ENCODE measurements at regions not wholly inside any gene's neighbourhood (a gene's known extent, or its start where the extent isn't known, plus 50 kb on each side); places are given as distances from the start of the nearest gene placed in this dataset.

GRCh38 chr1:81493102-81493869 lies 307.4 kb upstream of the ADGRL2 start:
- no peaks in the 10 kb centered on the region for H3K36me3 ChIP-seq (ENCODE audit: control insufficient read depth in 2 of 3, insufficient read depth in 3 of 3, low read length in 3 of 3)
- intact Hi-C loops (cut with DNase I) = no loop called here
- H3K4me3 ChIP-seq (ENCODE audit: low read length in 3 of 3) = no peak overlapping the region
- H3K9ac ChIP-seq (ENCODE audit: low read length in 3 of 3) = no peak overlapping the region
- H3K27me3 ChIP-seq (ENCODE audit: control insufficient read depth, insufficient read depth, low read length) = no peaks in the 10 kb centered on the region
- no peak overlapping the region for H3K27ac ChIP-seq (ENCODE audit: low read depth in 2 of 2, low read length in 2 of 2)
- FAIRE-seq (no peak), DNase-seq (peak in 1 of 5 donors; percentile 29)
- no peak for TF ChIP-seq CTCF (IDR thresholded peaks at IDR 0.05; ENCODE audit: borderline replicate concordance, extremely low read depth, insufficient read depth)
- no peaks in the 10 kb centered on the region for H3K9me3 ChIP-seq (ENCODE audit: control insufficient read depth in 2 of 3, insufficient read depth in 1 of 3, low read length in 3 of 3)
- no peaks in the 10 kb centered on the region for H3K4me1 ChIP-seq (ENCODE audit: control insufficient read depth in 2 of 3, insufficient read depth in 2 of 3, low read depth in 1 of 3, low read length in 3 of 3)

GRCh38 chr1:81492628-81493027 lies 308.1 kb upstream of the ADGRL2 start:
- intact Hi-C loops (cut with DNase I) = no loop called here
- no peak overlapping the region for H3K4me3 ChIP-seq (ENCODE audit: low read length in 3 of 3)
- H3K36me3 ChIP-seq (ENCODE audit: control insufficient read depth in 2 of 3, insufficient read depth in 3 of 3, low read length in 3 of 3) = no peaks in the 10 kb centered on the region
- no peak overlapping the region for H3K9ac ChIP-seq (ENCODE audit: low read length in 3 of 3)
- no peaks in the 10 kb centered on the region for H3K4me1 ChIP-seq (ENCODE audit: control insufficient read depth in 2 of 3, insufficient read depth in 2 of 3, low read depth in 1 of 3, low read length in 3 of 3)
- peak; percentile 50 for FAIRE-seq
- no peaks in the 10 kb centered on the region for H3K27me3 ChIP-seq (ENCODE audit: control insufficient read depth, insufficient read depth, low read length)
- DNase-seq = no peak
- no peak for TF ChIP-seq CTCF (IDR thresholded peaks at IDR 0.05; ENCODE audit: borderline replicate concordance, extremely low read depth, insufficient read depth)
- H3K9me3 ChIP-seq (ENCODE audit: control insufficient read depth in 2 of 3, insufficient read depth in 1 of 3, low read length in 3 of 3) = no peaks in the 10 kb centered on the region
- no peak overlapping the region for H3K27ac ChIP-seq (ENCODE audit: low read depth in 2 of 2, low read length in 2 of 2)

GRCh38 chr1:81490614-81491013 lies 310.1 kb upstream of the ADGRL2 start:
- no peak for FAIRE-seq
- Histone ChIP-seq H3K27ac (ENCODE audit: low read depth in 2 of 2, low read length in 2 of 2) (no peak overlapping the region), H3K9me3 (ENCODE audit: control insufficient read depth in 2 of 3, insufficient read depth in 1 of 3, low read length in 3 of 3) (no peaks in the 10 kb centered on the region), H3K36me3 (ENCODE audit: control insufficient read depth in 2 of 3, insufficient read depth in 3 of 3, low read length in 3 of 3) (no peaks in the 10 kb centered on the region), H3K27me3 (ENCODE audit: control insufficient read depth, insufficient read depth, low read length) (no peaks in the 10 kb centered on the region), H3K9ac (ENCODE audit: low read length in 3 of 3) (no peak overlapping the region), H3K4me1 (ENCODE audit: control insufficient read depth in 2 of 3, insufficient read depth in 2 of 3, low read depth in 1 of 3, low read length in 3 of 3) (no peaks in the 10 kb centered on the region), H3K4me3 (ENCODE audit: low read length in 3 of 3) (no peak overlapping the region)
- DNase-seq = no peak
- intact Hi-C loops (cut with DNase I) = no loop called here
- no peak for TF ChIP-seq CTCF (IDR thresholded peaks at IDR 0.05; ENCODE audit: borderline replicate concordance, extremely low read depth, insufficient read depth)

Measured in kidney (tissue), 13 donors.